Renal cortical epithelial cell (primary cell): ENCODE measurements at regions not wholly inside any gene's neighbourhood (a gene's known extent, or its start where the extent isn't known, plus 50 kb on each side); places are given as distances from the start of the nearest gene placed in this dataset.

ENCODE experiments used
- DNase-seq: peaks from one replicate; pipeline ENCODE4 v3.0.0-alpha.2; 2011; ENCODE audit warnings: low read depth

DNA sequence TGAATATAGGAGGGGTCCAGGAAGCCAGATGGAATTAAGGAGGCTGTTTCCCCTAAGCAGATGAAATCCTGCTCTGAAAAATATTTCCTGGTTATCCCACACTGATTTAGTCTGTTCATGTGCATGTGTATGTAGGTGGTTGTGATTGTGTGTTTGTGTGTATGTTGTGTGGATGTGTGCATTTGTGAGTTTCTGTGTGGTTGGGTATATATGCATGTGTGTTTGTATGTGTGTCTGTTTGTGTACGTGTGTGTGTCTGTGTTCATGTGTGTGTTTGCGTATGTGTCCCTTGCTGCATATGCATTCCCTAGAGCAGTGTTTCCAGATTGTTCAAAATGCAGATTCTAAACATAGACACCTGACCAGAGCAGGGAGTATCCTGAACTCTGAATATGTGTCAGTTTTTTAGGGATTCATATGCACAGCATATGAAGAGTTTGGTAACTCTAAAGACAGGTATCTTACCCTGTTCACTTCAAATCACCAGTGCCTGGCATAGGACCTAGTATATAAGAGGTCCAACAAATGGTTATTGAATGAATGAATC, 239.8 kb downstream of the MAFB start:
- no peak for DNase-seq

DNA sequence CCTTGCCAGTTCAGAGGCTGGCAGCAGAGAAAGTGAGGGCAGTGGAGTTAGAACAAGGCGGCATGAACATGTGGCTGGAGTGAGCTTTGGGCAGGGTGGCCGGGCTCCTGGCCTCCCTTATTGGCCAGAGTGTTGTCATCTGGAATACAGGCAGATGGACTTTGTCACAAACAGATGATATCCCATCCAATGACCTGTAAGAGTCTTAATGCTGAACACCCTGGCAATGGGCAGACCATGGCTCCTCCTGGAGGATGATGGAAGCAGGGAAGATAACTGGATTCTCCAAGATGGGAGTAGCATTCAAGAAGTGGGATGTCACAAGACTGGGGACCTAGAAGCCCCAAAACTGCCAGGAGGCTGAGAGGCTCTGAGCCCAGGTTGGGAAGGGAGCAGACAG, 242.1 kb downstream of the MAFB start:
- no peak for DNase-seq

DNA sequence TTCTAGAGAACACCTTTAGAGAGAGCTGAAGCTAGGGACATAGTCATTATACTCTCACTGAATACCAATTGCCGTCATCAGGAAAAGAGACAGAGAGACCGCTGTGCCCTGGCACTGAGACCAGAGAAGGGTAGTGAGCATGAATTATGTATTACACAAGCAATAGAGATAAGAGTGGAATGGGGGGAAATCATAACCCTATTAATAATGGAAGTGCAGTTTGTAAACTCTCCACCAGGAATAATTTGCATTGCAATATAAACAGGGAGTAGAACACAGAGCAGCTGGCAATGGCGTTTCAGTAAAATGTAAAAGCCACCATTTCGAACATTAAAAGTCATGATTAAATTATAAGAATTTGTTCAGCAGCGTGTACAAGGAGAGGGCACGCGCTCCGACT, 244.5 kb downstream of the MAFB start:
- no peak for DNase-seq

DNA sequence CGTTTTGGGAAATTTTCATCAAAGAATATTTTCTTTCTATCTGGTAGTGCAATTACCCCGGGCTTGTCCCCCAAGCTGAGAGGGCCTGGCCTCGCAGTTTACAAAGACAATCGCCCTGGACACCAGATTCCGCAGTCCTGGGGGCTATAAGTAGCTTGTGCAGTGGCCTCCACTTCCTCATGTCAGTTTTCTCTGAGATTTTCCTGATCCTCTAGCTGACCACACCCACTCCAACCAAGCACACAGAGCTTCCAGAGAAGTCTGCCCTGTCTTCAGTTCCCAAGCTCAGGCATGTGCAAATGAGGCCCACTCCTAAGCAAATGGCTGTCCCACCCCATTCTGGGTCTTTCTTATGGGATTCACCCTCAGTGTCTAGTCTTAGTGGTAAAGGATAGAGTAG, 245.3 kb downstream of the MAFB start:
- DNase-seq, result no peak

DNA sequence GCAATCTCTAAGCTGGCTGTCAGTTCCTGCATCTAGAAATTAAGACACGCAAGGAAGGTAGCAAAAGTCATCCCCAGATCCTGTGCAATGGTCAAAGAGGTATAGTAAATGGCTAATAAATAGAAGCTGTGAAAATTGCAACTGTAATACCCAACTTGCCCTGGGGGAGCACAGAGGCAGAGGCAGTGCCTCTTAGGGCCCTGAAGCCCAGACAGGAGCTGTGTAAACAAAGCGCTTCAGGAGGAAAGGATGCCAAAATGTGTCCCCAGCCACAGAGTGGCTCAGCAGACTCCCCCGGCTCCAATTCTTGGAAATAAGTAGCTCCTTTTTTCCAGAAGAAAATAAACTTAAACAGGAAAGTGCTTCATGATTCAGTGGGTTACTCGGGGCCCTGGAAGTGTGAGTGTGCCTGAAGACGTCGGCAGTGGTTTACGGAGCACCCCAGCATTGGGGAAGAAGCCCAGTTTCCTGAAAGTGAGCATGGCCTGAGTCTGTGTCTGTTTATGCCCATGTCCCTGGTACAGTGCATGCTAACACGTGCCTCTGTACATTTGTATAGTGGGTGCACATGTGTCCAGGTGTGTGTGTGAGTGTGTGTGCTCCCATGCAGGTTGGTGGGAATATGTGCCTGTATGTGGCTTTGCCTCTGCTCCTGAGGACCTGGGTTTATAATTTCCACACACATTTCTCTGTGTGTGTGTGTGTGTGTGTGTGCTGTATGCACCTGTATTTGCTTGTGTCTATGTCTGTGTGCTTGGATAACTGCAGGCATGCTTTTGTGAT, 246.7 kb downstream of the MAFB start:
- no peak for DNase-seq

DNA sequence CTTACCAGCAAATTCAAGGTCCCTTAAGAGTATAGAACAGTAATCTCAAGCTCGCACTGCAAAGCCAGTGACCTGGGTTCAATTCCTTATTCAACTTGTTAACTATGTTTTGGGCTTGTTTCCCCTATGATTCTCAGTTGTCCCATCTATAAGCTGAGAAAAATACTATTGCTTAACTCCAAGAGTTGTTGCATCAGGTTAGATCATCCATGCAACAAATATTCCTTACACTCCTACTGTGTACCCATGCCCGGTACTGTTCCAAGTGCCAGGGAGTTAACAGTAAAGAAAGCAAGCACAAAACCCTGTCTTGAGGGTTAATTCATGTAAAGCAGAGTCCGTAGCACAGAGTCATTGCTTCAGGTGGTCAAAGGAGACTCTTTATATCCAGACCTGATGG, 247.3 kb downstream of the MAFB start:
- DNase-seq, result no peak

DNA sequence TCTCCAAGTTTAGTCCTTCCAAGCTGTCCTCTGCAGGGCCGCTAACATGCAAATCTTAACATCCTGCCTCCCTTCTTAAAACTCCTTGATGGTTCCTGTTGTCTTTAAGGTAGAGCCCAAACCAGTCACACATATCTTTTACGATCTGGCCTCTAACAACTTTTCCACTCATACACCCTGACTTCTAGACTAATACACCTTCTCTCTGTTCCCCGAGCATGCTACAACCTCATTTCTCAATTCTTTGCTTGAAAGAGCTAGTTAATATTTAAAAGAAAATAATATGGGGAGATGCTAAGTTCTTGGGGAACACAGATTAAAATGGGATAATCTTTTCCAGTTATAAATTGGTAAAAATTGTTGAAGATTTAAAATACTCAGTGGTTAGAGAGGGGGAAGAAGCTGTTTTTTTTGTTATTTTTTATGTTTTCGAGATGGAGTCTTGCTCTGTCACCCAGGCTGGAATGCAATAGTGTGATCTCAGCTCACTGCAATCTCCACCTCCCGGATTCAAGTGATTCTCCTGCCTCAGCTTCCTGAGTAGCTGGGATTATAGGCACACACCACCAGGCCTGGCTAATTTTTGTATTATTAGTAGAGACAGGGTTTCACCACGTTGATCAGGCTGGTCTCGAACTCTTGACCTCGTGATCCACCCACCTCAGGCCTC, 250.7 kb downstream of the MAFB start:
- peak; percentile 56 for DNase-seq

DNA sequence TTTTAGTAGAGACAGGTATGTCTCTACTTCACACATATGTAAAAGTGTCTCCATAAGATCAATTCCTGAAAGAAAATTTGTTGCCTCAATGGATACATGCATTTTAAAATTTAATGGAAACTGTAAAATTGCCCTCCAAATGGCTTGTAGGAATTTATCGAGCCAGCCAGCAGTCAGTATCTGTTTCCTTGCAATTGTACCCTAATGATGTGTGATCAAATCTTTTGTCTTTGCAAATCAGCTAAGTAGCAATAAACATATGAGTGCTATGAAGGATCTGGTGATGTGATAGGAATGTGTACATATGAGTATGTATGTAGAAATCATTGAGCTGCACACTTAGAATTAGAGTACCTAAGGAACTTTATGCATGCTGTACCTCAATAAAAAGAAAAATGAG, 253.0 kb downstream of the MAFB start:
- no peak for DNase-seq

DNA sequence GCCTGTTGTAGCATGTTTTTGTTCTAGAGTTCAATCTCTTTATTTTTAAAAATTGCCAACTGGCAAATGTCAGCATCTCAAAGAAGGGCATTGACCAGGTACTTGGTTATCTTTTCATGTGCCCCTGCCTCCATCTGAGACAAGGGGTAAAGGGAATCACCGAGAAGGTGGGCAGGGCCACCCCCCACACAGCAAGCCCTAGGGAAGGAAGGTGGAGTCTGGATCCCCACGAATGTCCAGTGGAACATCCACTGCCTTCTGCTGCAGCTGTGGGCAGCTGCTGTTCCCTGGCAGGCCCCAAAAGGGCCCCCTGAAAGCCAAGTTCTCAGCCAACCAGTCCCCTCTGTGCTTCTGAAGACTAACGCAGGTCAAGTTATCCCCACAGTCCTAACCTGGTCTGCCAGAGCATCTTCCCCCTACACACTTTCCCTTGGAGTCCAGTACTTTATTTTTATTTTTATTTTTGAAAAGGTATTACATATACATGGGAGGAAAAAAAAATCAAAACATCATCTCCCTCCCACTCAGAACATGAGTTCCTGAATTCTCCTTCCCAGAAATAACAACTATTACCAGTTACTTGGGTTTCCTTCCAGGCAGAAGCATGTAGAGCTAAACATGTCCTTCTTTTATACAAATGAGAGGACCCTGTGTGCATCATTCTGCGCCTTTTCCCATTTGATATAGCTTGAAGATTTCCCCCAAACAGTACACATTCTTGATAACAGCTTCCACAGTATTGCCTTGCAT, 253.7 kb downstream of the MAFB start:
- no peak for DNase-seq

DNA sequence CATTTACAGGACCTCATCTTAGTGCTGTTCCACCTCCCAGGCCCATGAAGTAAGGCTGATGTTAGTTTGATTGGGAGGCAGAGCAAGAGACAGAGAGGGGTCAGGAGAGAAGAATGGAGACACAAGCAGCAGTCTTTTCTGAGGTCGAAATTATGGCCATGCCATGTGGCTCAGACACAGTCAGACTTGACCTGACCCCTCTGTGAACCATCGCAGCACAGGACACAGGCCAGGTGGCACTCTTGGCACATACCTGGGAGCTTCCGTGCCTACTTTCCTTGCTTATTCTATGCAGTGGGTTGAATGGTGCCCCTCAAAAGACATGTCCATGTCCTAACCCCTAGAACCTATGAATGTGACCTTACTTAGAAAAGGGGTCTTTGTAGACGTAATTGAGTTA, 254.9 kb downstream of the MAFB start:
- DNase-seq, result no peak

DNA sequence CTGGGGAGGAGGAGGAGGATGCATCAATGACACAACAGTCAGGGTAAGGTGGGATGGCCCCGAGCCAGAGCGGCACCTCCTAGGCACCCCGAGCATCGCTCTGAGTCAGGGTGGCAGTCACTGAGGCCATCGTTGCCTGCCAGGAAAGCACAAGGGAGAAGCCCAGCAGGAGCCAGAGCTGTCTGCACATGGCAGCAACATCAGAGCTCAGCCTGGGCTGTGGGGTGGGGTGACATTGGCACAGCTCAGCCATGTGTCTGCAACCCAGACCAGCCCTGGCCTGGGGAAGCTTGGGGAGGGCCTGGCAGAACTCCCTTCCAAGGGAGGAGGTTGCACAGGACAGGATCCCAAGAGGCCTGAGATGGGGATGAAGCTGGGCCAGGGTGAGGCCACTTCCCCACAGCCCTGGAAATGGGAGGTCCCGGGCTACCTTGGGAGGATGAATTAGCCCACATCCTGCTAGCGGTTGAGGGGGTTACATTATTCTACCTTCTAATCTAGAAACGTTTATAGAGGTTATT, 255.6 kb downstream of the MAFB start:
- no peak for DNase-seq

DNA sequence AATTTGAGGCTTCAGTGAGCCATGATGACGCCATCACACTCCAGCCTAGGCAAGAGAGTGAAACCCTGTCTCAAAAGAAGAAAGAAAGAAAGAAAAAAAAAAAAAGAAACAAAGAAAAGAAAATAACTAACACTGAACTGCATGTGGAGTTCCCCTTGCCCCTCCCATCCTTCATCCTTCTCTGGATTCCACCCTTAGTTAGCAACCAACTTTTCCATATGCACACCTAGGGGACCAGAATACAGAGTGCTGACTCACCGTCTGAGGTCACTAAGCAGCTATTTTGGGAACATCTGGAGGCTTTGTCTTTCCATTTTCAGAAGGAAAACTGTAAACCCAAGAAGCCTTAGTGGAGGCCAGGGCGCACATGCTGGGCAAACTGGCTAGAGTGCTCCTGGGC, 257.4 kb downstream of the MAFB start:
- no peak for DNase-seq

DNA sequence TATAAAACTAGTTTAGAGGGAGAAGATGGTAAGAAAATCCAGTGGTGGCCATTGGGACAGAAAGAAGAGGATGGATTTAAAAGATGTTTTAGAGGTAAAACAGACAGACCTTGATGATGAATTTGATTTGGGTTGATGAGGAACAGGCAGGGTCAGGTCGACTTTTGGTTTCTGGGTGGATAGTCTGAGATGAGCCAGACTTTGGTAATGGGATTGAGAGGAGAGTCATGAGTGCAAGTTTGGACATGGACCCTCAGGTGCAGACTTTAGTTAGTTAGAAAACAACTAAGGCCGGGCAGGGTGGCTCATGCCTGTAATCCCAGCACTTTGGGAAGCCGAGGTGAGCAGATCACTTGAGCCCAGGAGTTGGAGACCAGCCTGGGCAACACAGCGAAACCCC, 257.9 kb downstream of the MAFB start:
- no peak for DNase-seq

DNA sequence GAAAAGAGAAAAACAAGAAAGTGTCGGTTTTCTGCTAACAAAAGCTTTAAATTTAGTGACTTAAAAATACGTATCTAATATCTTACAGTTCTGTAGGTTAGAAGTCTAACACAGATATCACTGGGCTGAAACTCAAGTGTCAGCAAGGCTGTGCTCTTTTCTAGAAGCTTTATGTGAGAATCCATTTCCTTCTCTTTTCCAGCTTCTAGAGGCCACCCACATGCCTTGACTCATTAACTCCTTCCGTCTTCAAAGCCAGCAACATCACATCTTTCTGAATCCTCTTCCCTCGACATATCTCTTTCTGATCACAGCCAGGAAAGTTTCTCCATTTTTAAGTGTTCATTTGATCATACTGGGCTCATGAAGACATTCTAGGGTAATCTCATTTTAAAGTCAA, 262.0 kb downstream of the MAFB start:
- DNase-seq, result no peak

DNA sequence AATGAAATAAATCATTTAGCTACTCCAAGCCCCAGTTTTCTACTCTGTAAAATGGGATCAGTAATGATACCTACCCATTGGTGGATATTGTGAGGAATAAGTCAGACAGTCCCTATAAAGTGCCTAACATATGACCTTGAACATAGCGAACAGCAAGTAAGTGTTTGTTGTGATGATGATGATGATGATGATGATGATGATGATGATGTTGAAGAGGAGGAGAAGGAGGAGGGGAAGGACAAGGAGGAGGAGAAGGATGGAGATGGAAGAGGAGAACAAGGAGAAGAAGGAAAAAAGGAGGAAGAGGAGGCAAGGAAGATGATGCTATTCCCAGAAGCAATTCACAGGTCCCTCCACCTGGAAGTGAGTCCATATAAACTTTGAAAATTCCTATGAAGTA, 264.3 kb downstream of the MAFB start:
- DNase-seq, result no peak

DNA sequence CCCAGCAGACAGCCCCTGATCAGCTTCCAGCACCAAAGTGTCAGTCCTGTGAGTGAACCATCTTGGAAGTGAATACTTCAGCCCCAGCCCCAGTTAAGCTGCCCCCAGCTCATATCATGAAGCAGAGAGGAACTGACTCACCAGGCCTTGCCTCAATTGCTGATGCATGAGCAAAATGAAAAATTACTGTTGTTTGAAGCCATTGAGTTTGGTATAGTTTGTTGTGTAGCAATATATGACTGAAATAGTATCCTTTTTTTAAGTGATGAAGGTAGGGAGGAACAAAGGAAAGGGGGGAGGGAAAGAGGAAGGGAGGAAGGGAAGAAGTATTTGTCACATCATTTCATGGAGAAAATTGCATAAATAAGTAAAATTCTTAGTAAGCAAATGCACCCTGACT, 266.4 kb downstream of the MAFB start:
- no peak for DNase-seq

DNA sequence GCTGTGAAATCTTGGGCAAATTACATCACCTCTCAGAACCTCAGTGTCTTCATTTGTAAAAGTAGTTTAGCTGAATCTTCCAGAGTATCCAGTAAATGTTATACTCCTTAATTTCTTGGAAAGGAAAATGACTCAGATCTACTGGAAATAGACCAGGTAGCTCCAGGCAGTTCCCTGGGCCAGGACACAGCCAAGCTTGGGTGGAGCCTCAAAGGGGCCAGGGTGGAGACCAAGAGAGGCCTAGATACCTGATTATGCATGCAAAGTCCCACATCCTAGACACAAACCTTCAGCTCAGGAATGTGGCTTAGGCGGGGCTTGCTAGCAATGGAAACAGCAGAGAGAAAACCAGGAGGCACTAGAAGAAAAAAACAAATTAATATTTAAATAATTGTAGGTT, 272.8 kb downstream of the MAFB start:
- DNase-seq, result peak; percentile 60

DNA sequence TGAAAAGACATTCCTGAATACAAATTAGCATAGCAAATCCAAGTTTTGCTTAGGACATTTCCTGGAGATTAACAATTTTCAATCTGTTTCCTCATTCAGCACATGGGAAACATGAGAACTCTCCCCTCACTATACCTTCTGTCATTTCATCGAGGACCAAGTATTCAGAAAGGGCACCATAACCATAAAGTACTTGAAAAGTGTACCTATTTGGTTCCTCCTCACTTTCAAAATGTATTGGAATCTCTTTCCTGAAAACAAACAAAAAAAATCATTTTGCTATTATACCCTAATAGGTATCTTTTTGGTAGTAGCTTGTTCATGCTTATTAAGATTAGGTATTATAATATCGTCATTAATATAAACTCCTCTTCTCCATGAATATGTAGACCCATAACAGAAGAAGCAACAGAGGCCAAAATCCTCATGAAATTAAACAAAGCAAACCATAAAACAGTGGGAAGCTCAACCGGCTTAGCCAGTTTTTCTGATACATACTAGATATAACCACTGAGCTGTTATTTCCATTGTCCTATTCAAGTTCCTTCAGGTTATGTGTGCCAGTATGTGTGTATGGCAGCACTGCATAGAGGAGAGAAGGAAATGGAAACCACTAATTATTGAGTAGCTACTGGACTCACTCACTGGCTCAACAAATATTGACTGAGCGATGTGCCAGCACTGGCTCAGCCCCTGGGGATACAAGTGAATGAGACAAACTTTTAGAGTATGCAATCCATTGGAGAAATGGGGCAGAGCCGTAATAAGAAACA, 274.0 kb downstream of the MAFB start:
- DNase-seq, result peak; percentile 27

DNA sequence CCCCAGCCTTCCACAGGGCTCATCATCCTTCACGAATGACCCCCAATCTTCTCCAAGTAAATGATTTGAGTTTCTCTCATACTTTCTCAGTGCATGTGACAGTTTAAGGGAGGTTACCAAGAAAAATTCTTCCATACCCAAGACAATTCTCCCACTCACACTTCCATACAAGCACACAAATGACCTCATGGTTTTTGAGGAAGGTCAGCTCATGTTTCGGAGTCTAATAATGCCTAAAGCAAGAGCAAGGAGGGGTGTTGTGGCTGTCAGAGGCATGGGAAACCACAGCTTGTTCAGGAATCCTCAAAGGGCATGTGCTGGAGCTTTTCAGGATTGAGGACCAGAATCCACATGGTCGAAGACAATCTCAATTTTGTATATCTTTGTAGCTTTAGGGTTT, 279.0 kb downstream of the MAFB start:
- no peak for DNase-seq

DNA sequence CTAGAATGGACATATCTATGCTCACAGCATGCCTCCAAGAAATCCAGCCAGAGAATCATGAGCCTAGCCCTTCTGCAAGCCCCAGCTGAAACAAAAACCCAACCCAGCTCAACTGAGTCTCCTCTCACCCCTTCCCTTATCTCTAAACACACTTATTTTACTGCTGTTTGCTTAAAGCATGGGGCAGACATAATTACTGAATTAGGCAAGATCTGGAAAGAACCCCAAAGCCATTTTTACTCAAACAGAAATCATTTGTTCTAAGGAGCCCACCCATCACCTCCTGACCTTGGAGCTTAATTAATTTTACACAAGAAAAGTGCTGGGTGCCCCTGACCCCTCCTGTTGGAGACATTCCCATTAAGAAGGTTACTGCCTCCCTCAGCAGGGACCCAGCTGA, 291.6 kb downstream of the MAFB start:
- DNase-seq, result no peak

DNA sequence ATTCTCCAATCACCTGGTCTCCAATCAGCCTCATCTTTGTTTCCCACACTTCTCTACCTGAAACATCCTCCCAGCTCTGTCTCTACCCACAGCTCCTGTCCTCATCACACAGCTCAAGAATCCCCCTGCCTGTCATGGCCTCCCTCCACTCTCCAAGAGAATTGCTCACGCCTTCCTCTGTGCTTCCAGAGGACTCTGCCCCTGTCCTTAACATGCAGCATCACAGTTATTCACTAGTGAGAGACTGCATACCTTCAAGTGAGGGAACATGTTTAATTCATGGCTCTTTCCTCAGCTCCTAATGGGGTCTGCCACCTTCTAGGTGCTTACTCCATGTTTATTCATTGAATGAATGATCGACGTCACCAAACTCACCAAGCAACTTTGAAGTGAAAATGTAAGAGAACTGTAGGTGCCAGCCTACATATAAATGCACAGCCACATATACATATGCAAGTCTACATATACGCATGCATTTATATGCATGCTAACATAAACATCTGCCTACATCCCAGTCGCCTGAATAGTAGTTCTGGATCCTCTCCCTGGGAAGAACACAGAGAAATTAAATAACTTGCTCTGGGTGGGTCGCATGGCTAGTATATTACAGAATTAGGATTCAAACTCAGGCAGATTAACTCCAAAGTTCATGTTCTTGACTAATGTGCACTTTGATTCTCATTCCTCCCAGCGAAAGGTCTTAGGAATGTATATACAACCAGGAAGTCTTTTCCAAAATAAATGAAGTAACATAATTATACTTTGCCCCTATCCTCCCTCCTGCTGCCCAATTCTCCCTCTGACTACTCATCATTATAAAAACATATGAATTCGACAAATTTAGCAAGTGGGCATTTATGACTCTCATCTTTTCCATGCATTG, 295.6 kb downstream of the MAFB start:
- DNase-seq, result no peak
